Uterus (tissue), 3 donors: ENCODE measurements at regions not wholly inside any gene's neighbourhood (a gene's known extent, or its start where the extent isn't known, plus 50 kb on each side); places are given as distances from the start of the nearest gene placed in this dataset.

Experiments used
- DNase-seq, 2 donors: peaks; one replicate each; pipeline ENCODE4 v3.0.0-alpha.2; 2019 to 2020
- H3K27ac ChIP-seq, 2 donors: fragments of 200-600 bp; sonication (generic); 1 replicate in 1 of 2; 2 replicates in 1 of 2; pipeline ENCODE4 v1.5.1; 2016 to 2018
- H3K27me3 ChIP-seq, 2 donors: fragments of 200-600 bp; sonication (generic); one replicate each; pipeline ENCODE4 v1.5.1; 2018 to 2019; ENCODE audit warnings: control low read depth in 1 of 2
- H3K36me3 ChIP-seq, 2 donors: fragments of 200-600 bp; sonication (generic); one replicate each; pipeline ENCODE4 v1.5.1; 2019; ENCODE audit warnings: control low read depth in 1 of 2
- H3K4me1 ChIP-seq, 2 donors: fragments of 200-600 bp; sonication (generic); one replicate each; pipeline ENCODE4 v1.5.1; 2018 to 2019; ENCODE audit warnings: control low read depth in 1 of 2
- H3K4me3 ChIP-seq, 2 donors: fragments of 200-600 bp; sonication (generic); 1 replicate in 1 of 2; 2 replicates in 1 of 2; pipeline ENCODE4 v1.5.1; 2018 to 2019; ENCODE audit warnings: mild to moderate bottlenecking in 1 of 2
- H3K9me3 ChIP-seq, 2 donors: fragments of 200-600 bp; sonication (generic); one replicate each; pipeline ENCODE4 v1.5.1; 2019; ENCODE audit warnings: control low read depth in 1 of 2
- POLR2A ChIP-seq, 2 donors: fragments of 450-650 bp; IDR thresholded peaks; one replicate each; pipeline ENCODE4 v1.6.1; 2016; ENCODE audit warnings: antibody characterized with exemption in 2 of 2, mild to moderate bottlenecking in 1 of 2, moderate library complexity in 1 of 2
- intact Hi-C: fragments of 100-400 bp; cut with DNase I; formaldehyde crosslinking; loops from one replicate; pipeline ENCODE4 v1.15.1; 2023; ENCODE audit warnings: low total_unique reads
- TF ChIP-seq, protein P1 (sequence below), 4 experiments: fragments of 200-600 bp in 2 of 4; fragments of 450-650 bp in 2 of 4; sonication (generic) in 2 of 4; IDR thresholded peaks; one replicate each; pipeline ENCODE4 v1.5.1; 2016 to 2019; ENCODE audit warnings: antibody characterized with exemption in 4 of 4, mild to moderate bottlenecking in 2 of 4, moderate library complexity in 1 of 4
- donor health status: DM: yes; HTN: yes; CAD: no.

GRCh38 chr5:174521449-174521848 lies 202.9 kb upstream of the MSX2 start:
- Histone ChIP-seq H3K4me1 (no peaks in the 10 kb centered on the region), H3K36me3 (no peaks in the 10 kb centered on the region), H3K9me3 (no peaks in the 10 kb centered on the region), H3K27ac (no peak overlapping the region), H3K4me3 (no peak overlapping the region), H3K27me3 (no peaks in the 10 kb centered on the region)
- no peak for TF ChIP-seq POLR2A (IDR thresholded peaks at IDR 0.05)
- no peak for DNase-seq
- intact Hi-C loops, result no loop called here

- no peak for DNase-seq
- TF ChIP-seq, protein P1, sequence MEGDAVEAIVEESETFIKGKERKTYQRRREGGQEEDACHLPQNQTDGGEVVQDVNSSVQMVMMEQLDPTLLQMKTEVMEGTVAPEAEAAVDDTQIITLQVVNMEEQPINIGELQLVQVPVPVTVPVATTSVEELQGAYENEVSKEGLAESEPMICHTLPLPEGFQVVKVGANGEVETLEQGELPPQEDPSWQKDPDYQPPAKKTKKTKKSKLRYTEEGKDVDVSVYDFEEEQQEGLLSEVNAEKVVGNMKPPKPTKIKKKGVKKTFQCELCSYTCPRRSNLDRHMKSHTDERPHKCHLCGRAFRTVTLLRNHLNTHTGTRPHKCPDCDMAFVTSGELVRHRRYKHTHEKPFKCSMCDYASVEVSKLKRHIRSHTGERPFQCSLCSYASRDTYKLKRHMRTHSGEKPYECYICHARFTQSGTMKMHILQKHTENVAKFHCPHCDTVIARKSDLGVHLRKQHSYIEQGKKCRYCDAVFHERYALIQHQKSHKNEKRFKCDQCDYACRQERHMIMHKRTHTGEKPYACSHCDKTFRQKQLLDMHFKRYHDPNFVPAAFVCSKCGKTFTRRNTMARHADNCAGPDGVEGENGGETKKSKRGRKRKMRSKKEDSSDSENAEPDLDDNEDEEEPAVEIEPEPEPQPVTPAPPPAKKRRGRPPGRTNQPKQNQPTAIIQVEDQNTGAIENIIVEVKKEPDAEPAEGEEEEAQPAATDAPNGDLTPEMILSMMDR (IDR thresholded peaks at IDR 0.05), result no peak
- TF ChIP-seq POLR2A (IDR thresholded peaks at IDR 0.05), result no peak
- Histone ChIP-seq H3K4me1 (no peaks in the 10 kb centered on the region), H3K27ac (no peak overlapping the region), H3K36me3 (no peaks in the 10 kb centered on the region), H3K4me3 (no peak overlapping the region), H3K27me3 (no peaks in the 10 kb centered on the region), H3K9me3 (no peaks in the 10 kb centered on the region)
- intact Hi-C loops, result no loop called here
Measured at GRCh38 chr5:174522480-174523260, 201.7 kb upstream of the MSX2 start.

DNA sequence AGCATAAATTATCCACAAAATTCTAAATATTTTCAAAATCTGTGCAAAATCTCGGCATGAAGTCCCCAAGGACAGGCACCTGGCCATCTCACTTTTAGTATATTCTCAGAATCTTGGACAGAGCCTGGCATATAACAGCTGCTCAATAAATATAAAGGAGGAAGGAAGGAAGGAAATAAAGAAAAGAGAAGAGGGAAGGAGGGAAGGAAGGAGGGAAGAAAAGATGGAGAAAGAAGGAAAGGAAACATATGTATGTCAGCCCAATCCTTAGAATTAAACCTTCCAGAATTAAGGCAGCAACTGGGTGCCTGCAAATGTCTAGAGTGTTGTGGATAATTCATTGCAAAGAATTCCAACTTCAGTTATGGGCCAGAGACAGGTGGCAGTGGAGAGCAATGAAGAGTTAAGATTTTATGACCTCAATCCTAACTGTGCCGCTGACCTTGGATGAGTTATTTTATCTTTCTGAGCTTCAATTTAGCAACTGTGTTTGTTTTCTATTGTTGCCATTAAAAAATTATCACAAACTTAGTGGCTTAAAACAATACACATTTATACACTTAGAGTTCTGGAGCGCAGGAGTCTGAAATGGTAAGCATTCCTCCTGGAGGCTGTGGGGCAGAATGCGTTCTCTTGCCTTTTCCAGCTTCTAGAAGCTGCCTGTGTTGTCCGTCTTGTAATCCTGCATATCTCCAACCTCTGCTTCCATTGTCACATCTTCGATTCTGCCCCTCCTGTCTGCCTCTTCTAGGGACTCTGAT lies 200.9 kb upstream of the MSX2 start:
- Histone ChIP-seq H3K4me1 (no peaks in the 10 kb centered on the region), H3K4me3 (no peak overlapping the region), H3K36me3 (no peaks in the 10 kb centered on the region), H3K27me3 (no peaks in the 10 kb centered on the region), H3K9me3 (no peaks in the 10 kb centered on the region), H3K27ac (no peak overlapping the region)
- DNase-seq, result no peak
- no peak for TF ChIP-seq POLR2A (IDR thresholded peaks at IDR 0.05)
- TF ChIP-seq, protein P1 (IDR thresholded peaks at IDR 0.05), result no peak
- intact Hi-C loops, result no loop called here

DNA sequence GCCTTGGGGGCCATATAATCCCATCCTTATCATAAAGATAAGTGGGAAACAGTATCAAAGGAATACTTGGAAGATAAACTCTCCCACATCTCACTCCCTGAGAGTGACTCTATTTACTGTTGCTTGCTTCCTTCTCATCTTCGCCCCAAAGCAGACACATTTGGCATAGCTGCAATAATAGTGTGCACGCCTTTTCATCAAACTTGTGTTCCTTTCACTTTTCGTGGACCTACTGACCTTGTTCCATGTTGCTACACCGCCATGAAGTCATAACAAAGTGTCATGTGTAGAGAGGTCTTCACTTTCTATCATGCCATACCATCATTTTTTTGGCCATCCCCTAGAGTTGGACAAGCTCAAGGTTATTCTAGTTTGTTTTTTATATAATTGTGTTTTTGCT lies 200.0 kb upstream of the MSX2 start:
- H3K4me3 ChIP-seq, result no peak overlapping the region
- intact Hi-C loops, result no loop called here
- no peak for DNase-seq

DNA sequence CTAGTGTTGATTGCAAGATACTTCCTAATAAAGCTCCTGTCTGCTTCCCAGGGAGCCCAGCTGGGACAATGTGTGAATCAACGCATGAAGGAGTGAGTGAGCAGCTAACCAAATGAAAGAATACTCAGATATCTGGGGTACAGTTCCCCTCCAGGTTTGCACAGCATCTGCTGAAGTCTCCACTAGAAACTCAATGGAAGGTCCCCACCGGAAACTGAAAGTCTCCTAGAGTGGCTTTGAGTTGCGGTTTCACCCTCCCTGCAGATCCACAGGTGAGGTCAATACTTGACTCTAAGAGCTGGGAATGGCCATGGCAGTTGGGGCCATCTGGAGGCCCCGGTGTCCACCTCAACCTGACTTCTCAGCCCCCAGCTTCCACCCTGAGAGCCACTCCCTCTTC lies 198.2 kb upstream of the MSX2 start:
- no peak overlapping the region for H3K27ac ChIP-seq
- no peak overlapping the region for H3K4me3 ChIP-seq
- intact Hi-C loops, result no loop called here
- no peaks in the 10 kb centered on the region for H3K9me3 ChIP-seq
- H3K36me3 ChIP-seq, result no peaks in the 10 kb centered on the region
- no peak for DNase-seq
- TF ChIP-seq POLR2A (IDR thresholded peaks at IDR 0.05), result no peak
- TF ChIP-seq, protein P1 (IDR thresholded peaks at IDR 0.05), result no peak
- no peaks in the 10 kb centered on the region for H3K4me1 ChIP-seq
- H3K27me3 ChIP-seq, result no peaks in the 10 kb centered on the region

More for the DNA sequence above, 200.0 kb upstream of the MSX2 start:
- H3K36me3 ChIP-seq, result no peaks in the 10 kb centered on the region
- H3K9me3 ChIP-seq, result no peaks in the 10 kb centered on the region
- TF ChIP-seq POLR2A (IDR thresholded peaks at IDR 0.05), result no peak
- TF ChIP-seq, protein P1 (IDR thresholded peaks at IDR 0.05), result no peak
- H3K27ac ChIP-seq, result no peak overlapping the region
- H3K27me3 ChIP-seq, result no peaks in the 10 kb centered on the region
- H3K4me1 ChIP-seq, result no peaks in the 10 kb centered on the region
